ENCODE measurements at regions not wholly inside any gene's neighbourhood (a gene's known extent, or its start where the extent isn't known, plus 50 kb on each side); places are given as distances from the start of the nearest gene placed in this dataset.
A peak's percentile ranks its signal among the peaks of the same experiment; 100 is the strongest.

- H3K36me3 ChIP-seq (ENCODE audit: control insufficient read depth in 2 of 3, insufficient read depth in 3 of 3, low read length in 3 of 3) = no peaks in the 10 kb centered on the region
- no peaks in the 10 kb centered on the region for H3K27me3 ChIP-seq (ENCODE audit: control insufficient read depth, insufficient read depth, low read length)
- no peak for TF ChIP-seq CTCF (IDR thresholded peaks at IDR 0.05; ENCODE audit: borderline replicate concordance, extremely low read depth, insufficient read depth)
- no peaks in the 10 kb centered on the region for H3K4me1 ChIP-seq (ENCODE audit: control insufficient read depth in 2 of 3, insufficient read depth in 2 of 3, low read depth in 1 of 3, low read length in 3 of 3)
- no peak overlapping the region for H3K4me3 ChIP-seq (ENCODE audit: low read length in 3 of 3)
- no peak overlapping the region for H3K9ac ChIP-seq (ENCODE audit: low read length in 3 of 3)
- no peaks in the 10 kb centered on the region for H3K9me3 ChIP-seq (ENCODE audit: control insufficient read depth in 2 of 3, insufficient read depth in 1 of 3, low read length in 3 of 3)
- peak overlapping the region in 1 of 2 donors; percentile 19 for H3K27ac ChIP-seq (ENCODE audit: low read depth in 2 of 2, low read length in 2 of 2)
- intact Hi-C loops (cut with DNase I) = no loop called here
- DNase-seq = peak in 2 of 5 donors; percentile 50 to 71
- no peak for FAIRE-seq
Observed at GRCh38 chr13:29911781-29912418, 61.5 kb upstream of the UBL3 start.

GRCh38 chr13:29909975-29910674 is 59.7 kb upstream of the UBL3 start:
- Histone ChIP-seq H3K36me3 (ENCODE audit: control insufficient read depth in 2 of 3, insufficient read depth in 3 of 3, low read length in 3 of 3) (no peaks in the 10 kb centered on the region), H3K9me3 (ENCODE audit: control insufficient read depth in 2 of 3, insufficient read depth in 1 of 3, low read length in 3 of 3) (no peaks in the 10 kb centered on the region), H3K27ac (ENCODE audit: low read depth in 2 of 2, low read length in 2 of 2) (no peak overlapping the region), H3K4me3 (ENCODE audit: low read length in 3 of 3) (no peak overlapping the region), H3K4me1 (ENCODE audit: control insufficient read depth in 2 of 3, insufficient read depth in 2 of 3, low read depth in 1 of 3, low read length in 3 of 3) (no peaks in the 10 kb centered on the region), H3K9ac (ENCODE audit: low read length in 3 of 3) (no peak overlapping the region), H3K27me3 (ENCODE audit: control insufficient read depth, insufficient read depth, low read length) (no peaks in the 10 kb centered on the region)
- intact Hi-C loops (cut with DNase I) = no loop called here
- TF ChIP-seq CTCF (IDR thresholded peaks at IDR 0.05; ENCODE audit: borderline replicate concordance, extremely low read depth, insufficient read depth) = no peak
- no peak for FAIRE-seq
- DNase-seq = no peak

GRCh38 chr13:29909081-29909730 is 58.8 kb upstream of the UBL3 start:
- FAIRE-seq (no peak), DNase-seq (no peak)
- Histone ChIP-seq H3K9ac (ENCODE audit: low read length in 3 of 3) (no peak overlapping the region), H3K36me3 (ENCODE audit: control insufficient read depth in 2 of 3, insufficient read depth in 3 of 3, low read length in 3 of 3) (no peaks in the 10 kb centered on the region), H3K27ac (ENCODE audit: low read depth in 2 of 2, low read length in 2 of 2) (no peak overlapping the region), H3K9me3 (ENCODE audit: control insufficient read depth in 2 of 3, insufficient read depth in 1 of 3, low read length in 3 of 3) (no peaks in the 10 kb centered on the region), H3K4me1 (ENCODE audit: control insufficient read depth in 2 of 3, insufficient read depth in 2 of 3, low read depth in 1 of 3, low read length in 3 of 3) (no peaks in the 10 kb centered on the region), H3K27me3 (ENCODE audit: control insufficient read depth, insufficient read depth, low read length) (no peaks in the 10 kb centered on the region), H3K4me3 (ENCODE audit: low read length in 3 of 3) (no peak overlapping the region)
- intact Hi-C loops (cut with DNase I) = no loop called here
- no peak for TF ChIP-seq CTCF (IDR thresholded peaks at IDR 0.05; ENCODE audit: borderline replicate concordance, extremely low read depth, insufficient read depth)

Measured in kidney (tissue), 13 donors.